ENCODE measurements at regions not wholly inside any gene's neighbourhood (a gene's known extent, or its start where the extent isn't known, plus 50 kb on each side); places are given as distances from the start of the nearest gene placed in this dataset.

DNA sequence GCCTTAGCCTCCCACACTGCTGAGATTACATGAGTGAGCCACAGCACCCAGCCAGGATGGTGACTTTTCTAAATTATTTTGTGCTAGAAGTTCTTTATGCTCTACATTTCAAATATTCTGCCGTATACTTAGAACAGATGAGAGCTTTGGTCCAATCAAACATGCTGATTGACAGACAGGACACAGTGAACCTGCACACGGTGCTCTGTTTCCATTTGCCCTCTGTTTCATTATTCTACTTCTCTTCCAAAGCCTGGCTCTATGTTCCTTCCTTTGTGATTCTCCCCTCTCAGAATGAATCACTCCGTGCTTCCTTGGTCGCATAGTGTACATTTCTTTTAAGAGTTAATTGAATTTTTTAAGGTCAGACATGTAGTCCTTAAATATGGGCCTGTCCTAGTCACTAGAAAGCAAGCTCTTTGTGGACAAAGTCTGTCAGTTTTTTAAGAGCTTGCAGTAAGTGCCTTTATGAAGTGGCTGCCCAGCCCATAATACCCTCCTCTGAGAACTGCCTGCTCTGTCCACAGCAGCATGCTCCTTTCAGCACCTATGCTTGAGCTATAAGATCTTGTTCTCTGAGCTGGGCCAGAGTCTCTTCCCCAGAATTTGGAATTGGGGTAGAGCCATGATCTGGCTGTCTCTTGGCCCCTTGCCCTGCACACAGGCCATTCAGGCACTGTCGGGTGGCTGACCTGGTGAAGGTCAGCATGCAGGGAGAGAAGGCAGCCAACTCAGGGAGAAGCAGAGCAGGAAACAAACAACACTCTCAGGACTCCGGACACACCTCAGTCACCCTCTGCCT is 66.8 kb upstream of the SLC44A3 start:
- TF ChIP-seq, protein P1, sequence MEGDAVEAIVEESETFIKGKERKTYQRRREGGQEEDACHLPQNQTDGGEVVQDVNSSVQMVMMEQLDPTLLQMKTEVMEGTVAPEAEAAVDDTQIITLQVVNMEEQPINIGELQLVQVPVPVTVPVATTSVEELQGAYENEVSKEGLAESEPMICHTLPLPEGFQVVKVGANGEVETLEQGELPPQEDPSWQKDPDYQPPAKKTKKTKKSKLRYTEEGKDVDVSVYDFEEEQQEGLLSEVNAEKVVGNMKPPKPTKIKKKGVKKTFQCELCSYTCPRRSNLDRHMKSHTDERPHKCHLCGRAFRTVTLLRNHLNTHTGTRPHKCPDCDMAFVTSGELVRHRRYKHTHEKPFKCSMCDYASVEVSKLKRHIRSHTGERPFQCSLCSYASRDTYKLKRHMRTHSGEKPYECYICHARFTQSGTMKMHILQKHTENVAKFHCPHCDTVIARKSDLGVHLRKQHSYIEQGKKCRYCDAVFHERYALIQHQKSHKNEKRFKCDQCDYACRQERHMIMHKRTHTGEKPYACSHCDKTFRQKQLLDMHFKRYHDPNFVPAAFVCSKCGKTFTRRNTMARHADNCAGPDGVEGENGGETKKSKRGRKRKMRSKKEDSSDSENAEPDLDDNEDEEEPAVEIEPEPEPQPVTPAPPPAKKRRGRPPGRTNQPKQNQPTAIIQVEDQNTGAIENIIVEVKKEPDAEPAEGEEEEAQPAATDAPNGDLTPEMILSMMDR (IDR thresholded peaks at IDR 0.05), result no peak
- TF ChIP-seq POLR2A (IDR thresholded peaks at IDR 0.05), result no peak
